ENCODE measurements at regions not wholly inside any gene's neighbourhood (a gene's known extent, or its start where the extent isn't known, plus 50 kb on each side); places are given as distances from the start of the nearest gene placed in this dataset.
"Not testable (repeated sequence)": the region's sequence is repeated elsewhere in the genome, so short reads cannot be mapped to it uniquely, and the experiment has no call there.

DNA sequence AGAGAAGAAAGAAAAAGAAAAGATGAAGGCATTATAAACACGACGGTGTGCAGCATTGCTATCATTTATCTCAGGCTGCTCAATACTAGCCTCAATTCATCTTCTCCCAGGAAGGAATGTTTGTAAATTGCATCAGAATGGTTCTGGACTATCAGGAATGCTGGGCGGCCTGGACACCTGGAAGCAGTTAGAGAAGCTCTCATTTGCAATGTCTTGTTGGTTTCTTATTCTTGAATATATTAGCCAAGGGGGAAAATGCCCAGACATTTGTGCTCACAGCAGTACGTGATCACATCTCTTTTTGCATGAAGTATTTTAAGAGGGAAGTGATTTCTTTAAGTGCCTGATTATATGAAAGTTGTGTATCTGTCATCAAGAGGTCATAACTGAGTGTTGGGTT lies 85.6 kb upstream of the IMMP2L start:
- no peak for TF ChIP-seq EZH2 (IDR thresholded peaks at IDR 0.05; ENCODE audit: low read length)
- no peak for TF ChIP-seq CTCF (optimal IDR thresholded peaks at IDR 0.05 in 1 of 3, IDR thresholded peaks at IDR 0.05 in 1 of 3, conservative IDR thresholded peaks at IDR 0.05 in 1 of 3; ENCODE audit: extremely low read depth in 1 of 3, insufficient read depth in 2 of 3, low read length in 3 of 3)
- DNase-seq (ENCODE audit: low read depth, low spot score) (no peak), FAIRE-seq (no peak)
- Histone ChIP-seq H3K36me3 (ENCODE audit: control insufficient read depth in 2 of 2, extremely low read depth in 1 of 2, insufficient read depth in 2 of 2, low read length in 2 of 2) (no peaks in the 10 kb centered on the region), H3K4me2 (ENCODE audit: control insufficient read depth, extremely low read depth, insufficient read depth, low read depth, low read length) (no peak overlapping the region), H2AFZ (ENCODE audit: control insufficient read depth, low read length) (no peak overlapping the region), H4K20me1 (ENCODE audit: control insufficient read depth, extremely low read depth, insufficient read depth, low read length) (no peaks in the 10 kb centered on the region), H3K27ac (ENCODE audit: control insufficient read depth, insufficient read depth, low read length) (no peak overlapping the region), H3K9me3 (ENCODE audit: control insufficient read depth, low read depth, low read length) (no peaks in the 10 kb centered on the region), H3K4me3 (ENCODE audit: control insufficient read depth in 2 of 3, extremely low read depth in 1 of 3, insufficient read depth in 2 of 3, low read depth in 1 of 3, low read length in 3 of 3) (no peak overlapping the region), H3K79me2 (ENCODE audit: control insufficient read depth, insufficient read depth, low read length) (no peaks in the 10 kb centered on the region), H3K9ac (ENCODE audit: control insufficient read depth, extremely low read depth, insufficient read depth, low read length) (no peak overlapping the region), H3K4me1 (ENCODE audit: control insufficient read depth, extremely low read depth, insufficient read depth, low read length) (no peaks in the 10 kb centered on the region), H3K9me1 (ENCODE audit: control insufficient read depth, extremely low read depth, insufficient read depth, low read length) (no peaks in the 10 kb centered on the region), H3K27me3 (ENCODE audit: control insufficient read depth, extremely low read depth, insufficient read depth, low read length) (no peaks in the 10 kb centered on the region)
- dilution Hi-C loops (cut with MboI; ENCODE audit: extremely low pct_ligation_motif_present, low sequenced_read_pairs) = no loop called here

DNA sequence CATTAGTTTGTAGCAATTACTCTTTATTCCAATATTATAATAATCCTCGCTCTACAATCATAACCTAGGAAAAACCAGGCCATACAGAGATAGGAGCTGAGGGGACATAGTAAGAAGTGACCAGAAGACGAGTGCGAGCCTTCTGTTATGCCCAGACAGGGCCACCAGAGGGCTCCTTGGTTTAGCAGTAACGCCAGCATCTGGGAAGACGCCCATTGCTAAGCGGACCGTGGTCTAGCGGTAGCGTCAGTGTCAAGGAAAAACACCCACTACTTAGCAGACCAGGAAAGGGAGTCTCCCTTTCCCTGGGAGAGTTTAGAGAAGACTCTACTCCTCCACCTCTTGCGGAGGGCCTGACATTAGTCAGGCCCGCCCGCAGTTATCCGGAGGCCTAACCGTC lies 82.3 kb upstream of the IMMP2L start:
- DNase-seq (ENCODE audit: low read depth, low spot score); FAIRE-seq; dilution Hi-C loops (cut with MboI; ENCODE audit: extremely low pct_ligation_motif_present, low sequenced_read_pairs): not testable (repeated sequence)

More for the DNA sequence above, 82.3 kb upstream of the IMMP2L start:
- not testable (repeated sequence) for H3K27me3 ChIP-seq (ENCODE audit: control insufficient read depth, extremely low read depth, insufficient read depth, low read length); H3K9me1 ChIP-seq (ENCODE audit: control insufficient read depth, extremely low read depth, insufficient read depth, low read length); H3K79me2 ChIP-seq (ENCODE audit: control insufficient read depth, insufficient read depth, low read length); H3K36me3 ChIP-seq (ENCODE audit: control insufficient read depth in 2 of 2, extremely low read depth in 1 of 2, insufficient read depth in 2 of 2, low read length in 2 of 2); H3K27ac ChIP-seq (ENCODE audit: control insufficient read depth, insufficient read depth, low read length); H3K4me1 ChIP-seq (ENCODE audit: control insufficient read depth, extremely low read depth, insufficient read depth, low read length); H3K4me3 ChIP-seq (ENCODE audit: control insufficient read depth in 2 of 3, extremely low read depth in 1 of 3, insufficient read depth in 2 of 3, low read depth in 1 of 3, low read length in 3 of 3); H4K20me1 ChIP-seq (ENCODE audit: control insufficient read depth, extremely low read depth, insufficient read depth, low read length); H3K4me2 ChIP-seq (ENCODE audit: control insufficient read depth, extremely low read depth, insufficient read depth, low read depth, low read length); H3K9ac ChIP-seq (ENCODE audit: control insufficient read depth, extremely low read depth, insufficient read depth, low read length); H2AFZ ChIP-seq (ENCODE audit: control insufficient read depth, low read length); H3K9me3 ChIP-seq (ENCODE audit: control insufficient read depth, low read depth, low read length)
- TF ChIP-seq CTCF (optimal IDR thresholded peaks at IDR 0.05 in 1 of 3, IDR thresholded peaks at IDR 0.05 in 1 of 3, conservative IDR thresholded peaks at IDR 0.05 in 1 of 3; ENCODE audit: extremely low read depth in 1 of 3, insufficient read depth in 2 of 3, low read length in 3 of 3) = peak in 1 of 3 experiments; percentile 14
